HCT116 (cell line): ENCODE measurements at regions not wholly inside any gene's neighbourhood (a gene's known extent, or its start where the extent isn't known, plus 50 kb on each side); places are given as distances from the start of the nearest gene placed in this dataset.

Experiments
- CEBPB ChIP-seq: IDR thresholded peaks from 2 replicates; pipeline ENCODE4 v1.6.1; 2012; ENCODE audit warnings: low read depth
- EZH2 ChIP-seq: fragments of 200-600 bp; sonication (generic); IDR thresholded peaks from 2 replicates; pipeline ENCODE4 v1.6.1; 2017; ENCODE audit warnings: antibody characterized with exemption, mixed run types
- EZH2phosphoT487 ChIP-seq: fragments of 200-600 bp; IDR thresholded peaks from 2 replicates; pipeline ENCODE4 v1.6.1; 2018; ENCODE audit warnings: antibody characterized with exemption, borderline replicate concordance
- MAX ChIP-seq: IDR thresholded peaks from 2 replicates; pipeline ENCODE4 v1.6.1; 2012
- POLR2A ChIP-seq: IDR thresholded peaks from 2 replicates; pipeline ENCODE4 v1.7.0; 2011; ENCODE audit warnings: borderline replicate concordance; ENCODE audit not compliant: insufficient read depth, insufficient read length; ENCODE audit errors: extremely low read depth
- POLR2AphosphoS5 ChIP-seq: IDR thresholded peaks from 2 replicates; pipeline ENCODE4 v1.6.1; 2011; ENCODE audit warnings: mild to moderate bottlenecking, low read depth, low read length, moderate library complexity
- RAD21 ChIP-seq: IDR thresholded peaks from 2 replicates; pipeline ENCODE4 v1.6.1; 2012; ENCODE audit warnings: low read depth, mild to moderate bottlenecking
- TCF7L2 ChIP-seq: IDR thresholded peaks from 2 replicates; pipeline ENCODE4 v1.7.0; 2011; ENCODE audit warnings: borderline replicate concordance, inconsistent platforms; ENCODE audit not compliant: insufficient read depth, insufficient read length; ENCODE audit errors: extremely low read depth
- ZFX ChIP-seq: fragments of 450-650 bp; IDR thresholded peaks from 2 replicates; pipeline ENCODE4 v1.6.1; 2017
- ZNF274 ChIP-seq: fragments of 200-500 bp; sonication (Bioruptor generic); IDR thresholded peaks from 2 replicates; pipeline ENCODE4 v1.6.1; 2014; ENCODE audit warnings: mild to moderate bottlenecking, low read depth, low read length, inconsistent platforms
- TF ChIP-seq, protein P1 (sequence below), 3 experiments: fragments of 200-600 bp in 1 of 3; sonication (generic) in 1 of 3; IDR thresholded peaks in 2 of 3; conservative IDR thresholded peaks in 1 of 3; 2 replicates each; pipeline ENCODE4 v1.5.1; 2012 to 2017; ENCODE audit warnings: low read depth in 2 of 3, low read length in 2 of 3, antibody characterized with exemption in 1 of 3, borderline replicate concordance in 1 of 3, control low read depth in 1 of 3, mild to moderate bottlenecking in 1 of 3, mixed read lengths in 1 of 3, mixed run types in 1 of 3, moderate library complexity in 1 of 3; ENCODE audit not compliant: insufficient read depth in 1 of 3
- TF ChIP-seq, protein P2 (sequence below): IDR thresholded peaks from 2 replicates; pipeline ENCODE4 v1.6.1; 2012

DNA sequence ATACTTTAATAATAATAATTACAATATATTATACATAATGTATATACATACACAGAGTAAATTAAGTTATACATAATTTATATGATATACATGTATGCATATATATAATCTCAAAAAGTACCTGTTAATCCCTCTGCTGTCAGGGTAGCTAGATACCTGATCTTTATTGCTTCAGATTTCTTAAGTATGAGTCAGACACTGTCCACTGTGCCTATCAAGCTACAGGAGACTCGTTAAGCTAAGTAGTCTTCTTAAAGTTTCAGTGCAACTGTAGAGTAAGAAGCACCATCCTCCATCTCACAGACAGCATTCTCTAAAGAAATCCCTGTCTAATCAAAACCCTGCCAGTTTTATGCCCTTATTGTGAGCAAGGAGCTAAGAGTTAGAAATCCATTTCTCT lies 428.7 kb downstream of the RERGL start:
- TF ChIP-seq POLR2AphosphoS5 (no peak), POLR2A (no peak), MAX (no peak), RAD21 (no peak), TCF7L2 (no peak), ZNF274 (no peak), EZH2phosphoT487 (no peak), CEBPB (no peak), EZH2 (no peak), ZFX (no peak)
- TF ChIP-seq, protein P1, sequence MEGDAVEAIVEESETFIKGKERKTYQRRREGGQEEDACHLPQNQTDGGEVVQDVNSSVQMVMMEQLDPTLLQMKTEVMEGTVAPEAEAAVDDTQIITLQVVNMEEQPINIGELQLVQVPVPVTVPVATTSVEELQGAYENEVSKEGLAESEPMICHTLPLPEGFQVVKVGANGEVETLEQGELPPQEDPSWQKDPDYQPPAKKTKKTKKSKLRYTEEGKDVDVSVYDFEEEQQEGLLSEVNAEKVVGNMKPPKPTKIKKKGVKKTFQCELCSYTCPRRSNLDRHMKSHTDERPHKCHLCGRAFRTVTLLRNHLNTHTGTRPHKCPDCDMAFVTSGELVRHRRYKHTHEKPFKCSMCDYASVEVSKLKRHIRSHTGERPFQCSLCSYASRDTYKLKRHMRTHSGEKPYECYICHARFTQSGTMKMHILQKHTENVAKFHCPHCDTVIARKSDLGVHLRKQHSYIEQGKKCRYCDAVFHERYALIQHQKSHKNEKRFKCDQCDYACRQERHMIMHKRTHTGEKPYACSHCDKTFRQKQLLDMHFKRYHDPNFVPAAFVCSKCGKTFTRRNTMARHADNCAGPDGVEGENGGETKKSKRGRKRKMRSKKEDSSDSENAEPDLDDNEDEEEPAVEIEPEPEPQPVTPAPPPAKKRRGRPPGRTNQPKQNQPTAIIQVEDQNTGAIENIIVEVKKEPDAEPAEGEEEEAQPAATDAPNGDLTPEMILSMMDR (IDR thresholded peaks at IDR 0.05 in 2 of 3, conservative IDR thresholded peaks at IDR 0.05 in 1 of 3; ENCODE audit: borderline replicate concordance in 1 of 3, insufficient read depth in 1 of 3, low read depth in 2 of 3, low read length in 2 of 3): no peak
- TF ChIP-seq, protein P2, sequence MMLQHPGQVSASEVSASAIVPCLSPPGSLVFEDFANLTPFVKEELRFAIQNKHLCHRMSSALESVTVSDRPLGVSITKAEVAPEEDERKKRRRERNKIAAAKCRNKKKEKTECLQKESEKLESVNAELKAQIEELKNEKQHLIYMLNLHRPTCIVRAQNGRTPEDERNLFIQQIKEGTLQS: no peak
